ENCODE measurements at regions not wholly inside any gene's neighbourhood (a gene's known extent, or its start where the extent isn't known, plus 50 kb on each side); places are given as distances from the start of the nearest gene placed in this dataset.

- TF ChIP-seq CTCF (IDR thresholded peaks at IDR 0.05): no peak
- no peak for TF ChIP-seq POLR2A (IDR thresholded peaks at IDR 0.05)
These were observed 538.6 kb upstream of the MIR17HG start for GRCh38 chr13:90808838-90809237.

All from thyroid gland (tissue), 4 donors.